Caco-2 (cell line): ENCODE measurements at regions not wholly inside any gene's neighbourhood (a gene's known extent, or its start where the extent isn't known, plus 50 kb on each side); places are given as distances from the start of the nearest gene placed in this dataset.

Source experiments
- BruUV-seq: library from RNA; stranded (reverse); fragments of 400-500 nt; replicated peaks from 2 replicates; lab custom pipeline; 2021; lab: Mats Ljungman, UMichigan
- CTCF ChIA-PET: fragments of 300-600 bp; sonication (Branson Sonifier 250); formaldehyde crosslinking; loops from one replicate; lab custom pipeline; 2022; ENCODE audit warnings: antibody characterized with exemption; lab: Charles Lee
- POLR2A ChIA-PET: fragments of 300-600 bp; sonication (Branson Sonifier 250); formaldehyde crosslinking; loops from one replicate; lab custom pipeline; 2022; ENCODE audit warnings: antibody characterized with exemption; lab: Charles Lee
- DNase-seq, 2 experiments: peaks; one replicate each; pipeline versions ENCODE4 v3.0.0 to v3.0.0-alpha.2; 2020 to 2022
- H3K27me3 ChIP-seq: replicated peaks from 2 replicates; pipeline ENCODE4 v1.6.0; 2011; ENCODE audit warnings: low read length; ENCODE audit not compliant: control insufficient read depth, insufficient read depth
- H3K36me3 ChIP-seq: 2 replicates; pipeline ENCODE4 v1.5.1; 2011; ENCODE audit warnings: low read length; ENCODE audit not compliant: control insufficient read depth, insufficient read depth
- H3K4me1 ChIP-seq: fragments of 250-450 bp; sonication (Bioruptor Pico); 2 replicates; pipeline ENCODE4 v1.5.1; 2020; ENCODE audit warnings: mild to moderate bottlenecking
- H3K4me3 ChIP-seq: 2 replicates; pipeline ENCODE4 v1.5.1; 2011; ENCODE audit warnings: low read depth, mild to moderate bottlenecking, control low read depth, low read length
- H3K9me3 ChIP-seq: fragments of 250-450 bp; sonication (Bioruptor Pico); 2 replicates; pipeline ENCODE4 v1.5.1; 2020; ENCODE audit warnings: mild to moderate bottlenecking, moderate library complexity
- H3K27ac Mint-ChIP-seq: one replicate; pipeline ENCODE4 v1.8.0; 2022; ENCODE audit warnings: mixed read lengths; ENCODE audit not compliant: unreplicated experiment
- H3K27me3 Mint-ChIP-seq: one replicate; pipeline ENCODE4 v1.8.0; 2022; ENCODE audit warnings: mixed read lengths; ENCODE audit not compliant: insufficient read depth, unreplicated experiment
- H3K36me3 Mint-ChIP-seq: one replicate; pipeline ENCODE4 v1.8.0; 2022; ENCODE audit warnings: mild to moderate bottlenecking, mixed read lengths; ENCODE audit not compliant: insufficient read depth, unreplicated experiment
- H3K4me1 Mint-ChIP-seq: one replicate; pipeline ENCODE4 v1.8.0; 2022; ENCODE audit warnings: low read depth, mixed read lengths; ENCODE audit not compliant: unreplicated experiment
- H3K4me3 Mint-ChIP-seq: one replicate; pipeline ENCODE4 v1.8.0; 2022; ENCODE audit warnings: mild to moderate bottlenecking, moderate library complexity, mixed read lengths; ENCODE audit not compliant: unreplicated experiment
- H3K9me3 Mint-ChIP-seq: one replicate; pipeline ENCODE4 v1.8.0; 2022; ENCODE audit warnings: mixed read lengths; ENCODE audit not compliant: unreplicated experiment
- CTCF ChIP-seq, 2 experiments: fragments of 200-600 bp in 1 of 2; IDR thresholded peaks; 1 replicate in 1 of 2; 2 replicates in 1 of 2; pipeline versions ENCODE4 v1.5.1 to v1.8.0; 2011 to 2022; ENCODE audit warnings: antibody characterized with exemption in 1 of 2, control low read depth in 1 of 2, inconsistent platforms in 1 of 2, low read depth in 1 of 2, low read length in 1 of 2, mild to moderate bottlenecking in 1 of 2, moderate library complexity in 1 of 2; ENCODE audit not compliant: insufficient read depth in 1 of 2, severe bottlenecking in 1 of 2, unreplicated experiment in 1 of 2
- intact Hi-C: fragments of 100-400 bp; cut with micrococcal nuclease; formaldehyde crosslinking; loops from one replicate; pipeline ENCODE4 v1.10.0; 2022; ENCODE audit not compliant: unreplicated experiment

GRCh38 chrX:45320191-45320590, 119.5 kb upstream of the DIPK2B start:
- Histone ChIP-seq H3K4me3 (no peak overlapping the region), H3K4me1 (no peaks in the 10 kb centered on the region), H3K9me3 (no peaks in the 10 kb centered on the region), H3K36me3 (no peaks in the 10 kb centered on the region), H3K27me3 (no peaks in the 10 kb centered on the region)
- Mint-ChIP-seq H3K27ac (no peak overlapping the region), H3K27me3 (peaks cover 3% of the 10 kb centered on the region), H3K4me1 (no peaks in the 10 kb centered on the region), H3K36me3 (no peaks in the 10 kb centered on the region), H3K4me3 (no peak overlapping the region), H3K9me3 (no peaks in the 10 kb centered on the region)
- no peak for TF ChIP-seq CTCF (IDR thresholded peaks at IDR 0.05; ENCODE audit: insufficient read depth in 1 of 2, low read depth in 1 of 2, low read length in 1 of 2, severe bottlenecking in 1 of 2, unreplicated experiment in 1 of 2)
- intact Hi-C loops = loop anchor here (10.0 kb wide), 1 partner anchor 1085 kb away; no protein-coding TSS in a partner anchor
- ChIA-PET CTCF (no interaction called here), POLR2A (no interaction called here)
- no TSS peak for BruUV-seq
- DNase-seq = no peak

- Mint-ChIP-seq H3K9me3 (no peaks in the 10 kb centered on the region), H3K27me3 (no peaks in the 10 kb centered on the region), H3K4me3 (no peak overlapping the region), H3K36me3 (no peaks in the 10 kb centered on the region), H3K27ac (no peak overlapping the region), H3K4me1 (no peaks in the 10 kb centered on the region)
- TF ChIP-seq CTCF (IDR thresholded peaks at IDR 0.05; ENCODE audit: insufficient read depth in 1 of 2, low read depth in 1 of 2, low read length in 1 of 2, severe bottlenecking in 1 of 2, unreplicated experiment in 1 of 2) = no peak
- Histone ChIP-seq H3K9me3 (no peaks in the 10 kb centered on the region), H3K4me1 (no peaks in the 10 kb centered on the region), H3K27me3 (no peaks in the 10 kb centered on the region), H3K4me3 (no peak overlapping the region), H3K36me3 (no peaks in the 10 kb centered on the region)
- CTCF ChIA-PET = no interaction called here
- POLR2A ChIA-PET = no interaction called here
- no TSS peak for BruUV-seq
- DNase-seq = no peak
- intact Hi-C loops = no loop called here
Measured at GRCh38 chrX:45309801-45310200, 109.1 kb upstream of the DIPK2B start.

- no TSS peak for BruUV-seq
- Mint-ChIP-seq H3K9me3 (no peaks in the 10 kb centered on the region), H3K27me3 (no peaks in the 10 kb centered on the region), H3K4me3 (no peak overlapping the region), H3K36me3 (no peaks in the 10 kb centered on the region), H3K4me1 (no peaks in the 10 kb centered on the region), H3K27ac (no peak overlapping the region)
- intact Hi-C loops = no loop called here
- TF ChIP-seq CTCF (IDR thresholded peaks at IDR 0.05; ENCODE audit: insufficient read depth in 1 of 2, low read depth in 1 of 2, low read length in 1 of 2, severe bottlenecking in 1 of 2, unreplicated experiment in 1 of 2) = no peak
- Histone ChIP-seq H3K9me3 (no peaks in the 10 kb centered on the region), H3K36me3 (no peaks in the 10 kb centered on the region), H3K27me3 (no peaks in the 10 kb centered on the region), H3K4me1 (no peaks in the 10 kb centered on the region), H3K4me3 (no peak overlapping the region)
- POLR2A ChIA-PET = no interaction called here
- CTCF ChIA-PET = no interaction called here
- no peak for DNase-seq
Measured at GRCh38 chrX:45309096-45309495, 108.4 kb upstream of the DIPK2B start.
